ENCODE measurements at regions not wholly inside any gene's neighbourhood (a gene's known extent, or its start where the extent isn't known, plus 50 kb on each side); places are given as distances from the start of the nearest gene placed in this dataset.

DNA sequence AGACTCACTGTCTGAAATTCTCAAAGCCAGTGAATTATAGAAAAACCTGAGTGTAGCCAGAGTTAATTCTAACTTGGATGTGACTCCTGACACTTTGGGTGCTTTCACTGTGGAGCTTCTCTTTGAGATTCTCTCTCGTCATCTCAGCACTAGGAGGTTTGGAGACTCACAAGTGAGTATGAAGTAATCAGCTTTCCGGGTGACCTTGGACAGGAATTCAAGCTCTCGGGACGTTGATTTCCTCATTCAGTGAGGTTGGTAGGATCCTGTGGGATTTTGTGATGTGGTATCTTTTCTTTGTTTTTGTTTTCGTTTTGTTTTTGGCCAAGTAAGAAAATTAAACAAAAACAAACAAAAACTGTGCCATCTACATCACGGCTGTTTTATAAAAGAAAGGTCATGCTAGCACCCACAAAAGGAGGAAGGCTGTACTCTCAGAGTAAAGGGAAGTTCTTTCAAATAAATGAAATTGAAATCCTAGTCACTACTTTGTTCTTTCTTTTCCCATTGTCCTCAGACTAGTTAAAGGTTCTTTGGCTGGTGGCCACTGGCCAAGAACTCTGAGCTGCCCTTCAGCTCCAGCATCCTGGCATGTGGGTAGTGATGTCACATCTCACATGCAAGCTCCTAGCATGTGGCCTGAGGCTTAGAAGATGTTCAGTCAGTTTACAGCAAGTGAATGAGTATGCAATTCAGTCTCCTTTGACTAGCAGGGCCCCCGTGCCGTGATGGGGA is 263.3 kb upstream of the TPM1 start:
- no peak for DNase-seq (ENCODE audit: low spot score)

- no peak for DNase-seq (ENCODE audit: low spot score)
These were observed 262.6 kb upstream of the TPM1 start for GRCh38 chr15:62779899-62780298.

- DNase-seq (ENCODE audit: low spot score): no peak
These were observed 261.5 kb upstream of the TPM1 start for GRCh38 chr15:62781081-62781497.

- DNase-seq (ENCODE audit: low spot score): peak; percentile 74
These were observed 260.3 kb upstream of the TPM1 start for GRCh38 chr15:62782071-62782841.

DNA sequence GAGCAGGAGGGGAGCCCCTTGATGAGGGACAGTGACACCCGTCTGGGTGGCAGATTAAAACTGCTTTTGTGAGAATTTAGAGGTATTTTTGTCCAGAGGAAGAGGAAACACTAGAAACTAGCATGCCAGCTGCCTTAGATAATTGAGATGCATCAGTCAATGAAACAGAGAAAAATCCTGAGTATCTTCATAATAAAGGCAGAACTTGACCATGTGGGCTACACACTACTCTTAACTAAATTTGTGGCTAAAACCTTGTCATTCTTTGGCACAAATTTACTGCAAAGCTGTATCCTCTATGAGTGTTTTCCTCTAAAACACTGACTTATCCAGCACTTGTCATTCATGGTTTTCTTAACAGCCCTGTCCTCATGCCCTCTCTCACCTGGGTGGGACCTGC is 259.7 kb upstream of the TPM1 start:
- DNase-seq (ENCODE audit: low spot score): no peak

DNA sequence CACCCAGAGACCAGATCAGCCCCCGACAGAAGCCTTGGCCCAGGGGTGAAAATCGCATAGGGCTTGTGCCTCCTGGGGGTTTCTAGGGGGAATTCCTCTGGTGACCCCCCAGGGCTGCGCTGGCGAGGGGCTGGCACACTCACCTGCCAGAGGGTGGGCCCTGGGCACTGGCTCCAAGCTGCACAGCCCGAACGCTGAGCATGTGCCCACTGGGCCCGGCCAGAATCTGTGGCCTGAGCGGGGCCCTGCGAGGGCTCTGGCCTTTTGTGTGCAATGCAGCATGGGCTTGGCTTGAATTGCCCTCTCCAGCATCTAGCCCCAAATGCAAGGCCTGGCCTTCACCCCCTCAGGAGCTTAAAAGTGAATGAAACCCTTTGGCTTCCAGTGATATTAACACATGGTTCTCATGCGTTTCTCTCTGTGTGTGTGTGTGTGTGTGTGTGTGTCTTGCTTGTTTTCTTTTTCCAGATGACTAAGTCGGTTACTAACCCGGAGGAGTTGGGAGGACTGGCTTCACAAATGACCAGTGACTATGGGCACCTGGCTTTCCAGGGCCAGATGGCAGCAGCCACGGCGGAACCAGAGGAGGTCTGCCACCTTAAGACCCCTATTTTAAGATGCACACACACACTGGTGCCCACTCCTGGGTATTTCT is 259.1 kb upstream of the TPM1 start:
- no peak for DNase-seq (ENCODE audit: low spot score)

DNA sequence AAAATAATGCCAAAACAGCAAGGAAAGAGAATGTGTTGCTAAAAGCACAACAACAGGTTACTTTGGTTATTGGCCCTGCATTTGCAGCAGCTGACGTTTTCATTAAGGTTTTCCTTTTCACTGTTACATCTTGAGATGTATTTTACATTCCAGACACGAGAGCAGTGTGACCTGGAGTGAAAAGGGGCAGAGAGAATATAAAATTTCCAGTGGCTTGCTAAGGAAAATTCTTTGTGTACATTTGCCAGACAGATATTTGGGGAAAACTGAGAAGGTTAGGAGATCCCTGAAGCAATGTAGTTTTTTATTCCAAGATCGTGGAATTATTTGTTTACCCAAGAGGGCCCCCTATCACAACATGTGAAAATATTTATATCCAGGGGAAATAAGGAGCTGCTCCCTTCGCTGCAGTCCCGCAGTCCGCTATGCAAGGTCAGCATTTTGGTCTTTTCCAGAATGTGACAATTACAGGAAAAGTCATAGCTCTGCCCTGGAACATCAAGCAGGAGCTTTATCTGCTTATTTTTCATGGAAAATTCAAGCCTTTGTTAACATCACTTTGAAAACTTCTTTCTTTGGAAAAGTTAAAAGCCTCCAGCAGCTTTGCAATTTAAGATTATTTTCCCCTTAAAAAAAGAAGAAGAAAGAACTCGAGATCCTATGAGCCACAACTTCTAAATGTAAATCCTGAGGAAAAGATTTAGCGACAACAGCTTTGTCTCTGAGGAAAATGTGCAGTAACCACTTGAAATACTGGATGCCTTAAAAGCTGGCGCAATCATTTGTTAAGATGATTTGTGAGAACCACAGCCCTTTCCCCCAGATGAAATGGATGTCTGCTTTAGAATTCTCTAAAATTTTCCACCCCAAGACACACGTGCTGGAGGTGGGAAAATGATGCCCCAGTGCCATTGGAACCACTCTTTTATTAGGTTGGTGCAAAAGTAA is 256.4 kb upstream of the TPM1 start:
- DNase-seq (ENCODE audit: low spot score): no peak

DNA sequence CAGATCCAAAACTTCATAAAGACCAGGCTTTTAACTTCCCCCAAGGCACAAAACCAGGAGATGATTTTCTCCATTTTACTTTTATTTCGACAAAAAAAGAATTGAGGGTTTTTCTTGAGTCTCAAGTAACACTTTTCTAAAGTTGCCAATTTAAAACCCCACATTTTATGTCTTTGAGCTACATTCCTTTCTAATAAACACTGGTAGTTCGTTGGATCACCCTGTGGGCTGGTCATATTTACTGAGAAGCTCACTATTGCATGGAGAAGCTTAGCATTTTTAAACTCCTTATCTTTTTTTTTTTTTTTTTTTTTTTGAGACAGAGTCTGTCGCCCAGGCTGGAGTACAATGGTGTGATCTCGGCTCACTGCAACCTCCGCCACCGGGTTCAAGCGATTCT is 255.1 kb upstream of the TPM1 start:
- DNase-seq (ENCODE audit: low spot score): no peak

- DNase-seq (ENCODE audit: low spot score): no peak
These were observed 254.3 kb upstream of the TPM1 start for GRCh38 chr15:62788224-62788623.

GRCh38 chr15:62790546-62790945 is 252.0 kb upstream of the TPM1 start:
- no peak for DNase-seq (ENCODE audit: low spot score)

DNA sequence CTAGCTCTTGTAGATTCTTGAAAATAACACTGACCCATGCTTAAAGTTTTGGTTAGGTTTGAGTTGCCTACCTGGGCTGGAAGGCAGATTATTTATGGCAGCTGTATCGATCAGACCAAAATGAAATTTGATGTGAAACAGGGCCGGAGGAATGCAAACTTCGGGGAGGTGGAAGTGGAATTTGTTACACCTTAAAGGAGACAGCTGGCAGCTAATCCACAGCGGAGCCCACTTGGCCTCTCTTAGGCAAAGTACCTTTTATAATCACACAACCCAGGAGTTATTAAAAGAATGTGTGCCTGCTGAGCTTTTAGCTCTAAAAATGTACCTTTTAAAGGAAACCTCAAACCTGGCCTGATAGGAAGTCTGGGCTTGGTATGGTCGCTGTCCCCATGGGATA is 250.9 kb upstream of the TPM1 start:
- DNase-seq (ENCODE audit: low spot score): no peak

- DNase-seq (ENCODE audit: low spot score): no peak
These were observed 249.4 kb upstream of the TPM1 start for GRCh38 chr15:62792986-62793751.

DNA sequence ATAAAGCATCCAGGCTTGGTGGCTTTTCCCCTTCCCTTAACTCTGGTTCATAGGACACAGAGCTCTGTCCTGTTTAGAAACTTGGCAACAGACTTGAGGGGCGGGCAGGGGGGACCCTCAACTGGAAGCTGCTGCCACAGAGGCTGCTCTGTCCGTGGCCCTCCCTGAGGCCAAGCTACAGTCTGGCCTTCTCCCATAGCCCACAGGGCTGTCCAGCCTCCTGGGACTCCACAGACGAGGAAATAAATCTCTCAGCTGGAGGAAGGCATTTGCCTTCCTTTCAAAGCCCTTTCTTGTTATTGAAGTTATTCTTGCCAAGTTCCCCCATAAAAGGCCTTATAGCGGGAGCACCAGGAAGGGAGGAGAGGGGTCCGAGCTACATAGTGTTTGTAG is 248.8 kb upstream of the TPM1 start:
- DNase-seq (ENCODE audit: low spot score): no peak

- no peak for DNase-seq (ENCODE audit: low spot score)
These were observed 247.4 kb upstream of the TPM1 start for GRCh38 chr15:62795171-62795570.

DNA sequence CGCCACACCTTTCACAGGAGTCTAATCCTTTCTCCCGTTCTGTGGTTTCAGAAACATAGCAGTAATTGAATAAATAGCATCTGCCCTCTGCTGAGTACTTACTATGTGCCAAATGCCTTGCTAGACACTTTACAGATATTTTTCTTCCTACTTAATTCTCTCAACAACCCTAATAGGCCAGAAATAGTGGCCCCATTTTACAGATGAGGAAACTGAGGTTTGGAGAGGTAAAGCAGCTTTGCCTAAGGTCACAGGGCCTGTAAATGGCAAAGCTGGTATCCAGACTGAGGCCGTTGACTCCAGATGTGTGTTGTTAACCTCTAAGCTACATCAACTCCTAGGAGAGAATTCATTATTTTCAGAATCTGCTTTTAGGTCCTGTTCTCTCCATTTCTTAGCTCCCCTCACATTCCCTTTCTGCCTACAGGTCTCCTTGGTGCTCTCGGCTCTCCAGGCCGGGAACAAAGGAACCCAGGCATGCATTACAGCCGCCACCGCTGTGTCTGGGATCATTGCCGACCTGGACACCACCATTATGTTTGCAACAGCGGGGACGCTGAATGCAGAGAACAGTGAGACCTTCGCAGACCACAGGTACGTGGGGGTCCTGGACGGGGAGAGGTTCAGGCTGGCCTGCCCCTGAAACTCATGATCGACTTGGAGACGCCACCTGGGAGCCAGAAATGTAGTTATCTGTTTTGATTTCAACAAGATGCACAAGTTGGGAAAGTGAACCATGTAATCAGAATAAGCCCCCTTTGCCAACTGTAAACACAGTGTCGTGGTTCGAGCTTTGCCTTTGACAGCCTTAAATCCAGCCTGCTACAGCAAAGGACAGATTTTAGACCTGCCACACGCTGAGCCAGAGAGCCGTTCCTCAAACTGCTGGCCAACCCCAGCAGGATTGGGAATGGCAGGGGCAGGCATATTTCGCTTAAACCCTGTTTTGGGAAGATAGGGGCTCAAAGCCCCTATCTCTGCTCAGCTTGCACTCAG is 246.5 kb upstream of the TPM1 start:
- no peak for DNase-seq (ENCODE audit: low spot score)

DNA sequence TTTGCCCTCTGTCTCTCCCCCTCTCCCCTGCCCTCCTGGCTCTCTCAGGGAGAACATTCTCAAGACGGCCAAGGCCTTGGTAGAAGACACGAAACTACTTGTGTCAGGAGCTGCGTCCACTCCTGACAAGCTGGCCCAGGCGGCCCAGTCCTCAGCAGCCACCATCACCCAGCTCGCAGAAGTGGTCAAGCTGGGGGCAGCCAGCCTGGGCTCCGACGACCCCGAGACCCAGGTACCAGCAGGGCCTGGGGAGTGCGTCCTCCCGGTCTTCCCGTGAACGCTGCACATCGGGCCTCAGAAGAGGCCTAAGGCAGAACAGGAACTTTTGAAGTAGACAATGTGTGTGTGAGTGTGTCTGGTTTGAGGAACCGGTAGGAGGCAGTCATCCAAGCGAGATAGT is 245.4 kb upstream of the TPM1 start:
- DNase-seq (ENCODE audit: low spot score): no peak

- DNase-seq (ENCODE audit: low spot score): no peak
These were observed 244.0 kb upstream of the TPM1 start for GRCh38 chr15:62798536-62798935.

GRCh38 chr15:62799037-62799436 is 243.5 kb upstream of the TPM1 start:
- DNase-seq (ENCODE audit: low spot score): no peak

DNA sequence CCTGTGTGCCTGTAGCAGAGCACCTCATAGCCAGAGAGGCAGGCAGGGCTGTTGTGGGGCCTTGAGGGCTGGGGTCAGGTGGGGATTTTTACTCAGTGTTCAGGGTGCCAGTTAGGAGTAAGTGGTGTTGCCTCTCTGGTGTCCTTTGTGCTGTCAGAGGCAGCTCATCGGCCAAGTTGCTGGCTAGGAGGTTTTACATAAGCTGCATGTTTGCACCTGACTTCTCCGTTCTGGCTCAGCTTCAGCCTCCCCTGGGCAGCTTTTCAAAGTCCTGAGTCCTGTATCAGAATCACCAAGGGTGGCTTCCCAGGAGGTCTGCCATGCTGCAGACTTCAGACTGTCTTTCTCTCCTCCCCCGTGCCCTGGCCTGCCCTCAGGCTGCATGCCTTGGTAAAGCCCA is 242.6 kb upstream of the TPM1 start:
- no peak for DNase-seq (ENCODE audit: low spot score)

DNA sequence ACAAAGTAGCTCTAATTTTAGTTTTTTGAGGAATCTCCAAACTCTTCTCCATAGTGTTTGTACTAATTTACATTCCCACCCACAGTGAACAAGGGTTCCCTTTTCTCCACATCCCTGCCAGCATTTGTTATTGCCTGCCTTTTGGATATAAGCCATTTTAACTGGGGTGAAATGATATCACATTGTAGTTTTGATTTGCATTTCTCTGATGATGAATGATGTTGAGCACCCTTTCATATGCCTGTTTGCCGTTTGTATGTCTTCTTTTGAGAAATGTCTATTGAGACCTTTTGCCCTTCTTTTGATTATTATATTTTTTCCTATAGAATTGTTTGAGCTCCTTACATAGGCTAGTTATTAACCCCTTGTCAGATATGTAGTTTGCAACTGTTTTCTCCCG is 239.9 kb upstream of the TPM1 start:
- DNase-seq (ENCODE audit: low spot score): no peak
